Right atrium auricular region (tissue), 2 donors: ENCODE measurements at regions not wholly inside any gene's neighbourhood (a gene's known extent, or its start where the extent isn't known, plus 50 kb on each side); places are given as distances from the start of the nearest gene placed in this dataset.

ENCODE experiments used
- DNase-seq: peaks from one replicate; pipeline ENCODE4 v3.0.0-alpha.2; 2019; ENCODE audit warnings: low spot score
- H3K27ac ChIP-seq, 2 donors: fragments of 200-600 bp; sonication (generic); 1 replicate in 1 of 2; 2 replicates in 1 of 2; pipeline ENCODE4 v1.5.1; 2016 to 2019
- H3K27me3 ChIP-seq, 2 donors: fragments of 200-600 bp; sonication (generic); one replicate each; pipeline versions ENCODE4 v1.5.1 to v1.6.0; 2017 to 2019
- H3K36me3 ChIP-seq: fragments of 200-600 bp; sonication (generic); one replicate; pipeline ENCODE4 v1.5.1; 2016
- H3K4me1 ChIP-seq, 2 donors: fragments of 200-600 bp; sonication (generic); one replicate each; pipeline versions ENCODE4 v1.5.1 to v1.6.0; 2017 to 2019
- H3K4me3 ChIP-seq, 2 donors: fragments of 200-600 bp; sonication (generic); 1 replicate in 1 of 2; 2 replicates in 1 of 2; pipeline ENCODE4 v1.5.1; 2017 to 2019; ENCODE audit warnings: mild to moderate bottlenecking in 1 of 2, moderate library complexity in 1 of 2
- H3K9me3 ChIP-seq, 2 donors: fragments of 200-600 bp; sonication (generic); one replicate each; pipeline ENCODE4 v1.5.1; 2019
- CTCF ChIP-seq, 2 donors: fragments of 200-600 bp; sonication (generic); IDR thresholded peaks; one replicate each; pipeline ENCODE4 v1.5.1; 2019; ENCODE audit warnings: antibody characterized with exemption in 2 of 2

- Histone ChIP-seq H3K27ac (no peak overlapping the region), H3K9me3 (no peaks in the 10 kb centered on the region), H3K4me1 (no peaks in the 10 kb centered on the region), H3K4me3 (no peak overlapping the region), H3K27me3 (no peaks in the 10 kb centered on the region), H3K36me3 (no peaks in the 10 kb centered on the region)
- no peak for DNase-seq
- TF ChIP-seq CTCF (IDR thresholded peaks at IDR 0.05) = no peak
Measured at GRCh38 chr3:6079561-6080179, 781.2 kb upstream of the GRM7 start.

- H3K4me3 ChIP-seq = no peak overlapping the region
- no peaks in the 10 kb centered on the region for H3K36me3 ChIP-seq
- TF ChIP-seq CTCF (IDR thresholded peaks at IDR 0.05) = no peak
- no peaks in the 10 kb centered on the region for H3K4me1 ChIP-seq
- no peaks in the 10 kb centered on the region for H3K27me3 ChIP-seq
- no peak overlapping the region for H3K27ac ChIP-seq
- H3K9me3 ChIP-seq = no peaks in the 10 kb centered on the region
- DNase-seq = no peak
Measured at GRCh38 chr3:6088433-6088832, 772.5 kb upstream of the GRM7 start.

GRCh38 chr3:6089780-6090179 is 771.1 kb upstream of the GRM7 start:
- DNase-seq = no peak
- H3K36me3 ChIP-seq = no peaks in the 10 kb centered on the region
- no peak overlapping the region for H3K4me3 ChIP-seq
- no peaks in the 10 kb centered on the region for H3K4me1 ChIP-seq
- no peaks in the 10 kb centered on the region for H3K27me3 ChIP-seq
- TF ChIP-seq CTCF (IDR thresholded peaks at IDR 0.05) = no peak
- H3K9me3 ChIP-seq = no peaks in the 10 kb centered on the region
- no peak overlapping the region for H3K27ac ChIP-seq

- H3K36me3 ChIP-seq = no peaks in the 10 kb centered on the region
- H3K27me3 ChIP-seq = no peaks in the 10 kb centered on the region
- DNase-seq = no peak
- H3K9me3 ChIP-seq = no peaks in the 10 kb centered on the region
- H3K4me3 ChIP-seq = no peak overlapping the region
- no peaks in the 10 kb centered on the region for H3K4me1 ChIP-seq
- no peak overlapping the region for H3K27ac ChIP-seq
- TF ChIP-seq CTCF (IDR thresholded peaks at IDR 0.05) = no peak
Measured at GRCh38 chr3:6091262-6091661, 769.7 kb upstream of the GRM7 start.

- no peak for DNase-seq
- no peak for TF ChIP-seq CTCF (IDR thresholded peaks at IDR 0.05)
- no peaks in the 10 kb centered on the region for H3K36me3 ChIP-seq
- H3K4me1 ChIP-seq = no peaks in the 10 kb centered on the region
- no peak overlapping the region for H3K4me3 ChIP-seq
- no peaks in the 10 kb centered on the region for H3K9me3 ChIP-seq
- H3K27ac ChIP-seq = no peak overlapping the region
- H3K27me3 ChIP-seq = no peaks in the 10 kb centered on the region
Measured at GRCh38 chr3:6095006-6095405, 765.9 kb upstream of the GRM7 start.

- Histone ChIP-seq H3K27ac (no peak overlapping the region), H3K27me3 (no peaks in the 10 kb centered on the region), H3K4me3 (no peak overlapping the region), H3K36me3 (no peaks in the 10 kb centered on the region), H3K4me1 (no peaks in the 10 kb centered on the region), H3K9me3 (no peaks in the 10 kb centered on the region)
- TF ChIP-seq CTCF (IDR thresholded peaks at IDR 0.05) = no peak
- DNase-seq = no peak
Measured at GRCh38 chr3:6097021-6097420, 763.9 kb upstream of the GRM7 start.
